ENCODE measurements at regions not wholly inside any gene's neighbourhood (a gene's known extent, or its start where the extent isn't known, plus 50 kb on each side); places are given as distances from the start of the nearest gene placed in this dataset.

DNA sequence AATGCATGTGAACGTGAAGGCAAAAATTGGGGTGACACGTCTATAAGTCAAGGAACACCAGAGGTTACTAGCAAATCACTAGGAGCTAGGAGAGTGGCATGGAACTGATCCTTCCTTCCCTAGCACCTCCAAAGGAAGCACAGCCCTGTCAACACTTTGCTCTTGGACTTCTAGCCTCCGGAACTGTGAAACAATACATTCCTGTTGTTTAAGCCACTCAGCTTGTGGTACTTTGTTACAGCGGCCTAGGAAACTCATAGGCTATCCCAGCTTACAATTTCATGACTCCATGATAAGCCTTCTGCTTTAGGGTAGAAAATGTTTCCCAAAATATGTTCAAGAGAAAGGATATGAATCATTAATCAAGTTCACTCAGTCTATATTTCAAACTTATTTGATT is 798.1 kb downstream of the DCDC2C start:
- Mint-ChIP-seq H3K9me3 (peaks cover 5 to 13% of the 10 kb centered on the region in 2 donors), H3K36me3 (no peaks in the 10 kb centered on the region), H3K27ac (no peak overlapping the region)
- ATAC-seq (no peak), DNase-seq (ENCODE audit: low spot score in 2 of 2) (no peak)

GRCh38 chr2:4502230-4502843 is 799.0 kb downstream of the DCDC2C start:
- no peak for ATAC-seq
- DNase-seq (ENCODE audit: low spot score in 2 of 2), result no peak
- Mint-ChIP-seq H3K36me3 (no peaks in the 10 kb centered on the region), H3K27ac (no peak overlapping the region), H3K9me3 (peaks cover 5 to 13% of the 10 kb centered on the region in 2 donors)

DNA sequence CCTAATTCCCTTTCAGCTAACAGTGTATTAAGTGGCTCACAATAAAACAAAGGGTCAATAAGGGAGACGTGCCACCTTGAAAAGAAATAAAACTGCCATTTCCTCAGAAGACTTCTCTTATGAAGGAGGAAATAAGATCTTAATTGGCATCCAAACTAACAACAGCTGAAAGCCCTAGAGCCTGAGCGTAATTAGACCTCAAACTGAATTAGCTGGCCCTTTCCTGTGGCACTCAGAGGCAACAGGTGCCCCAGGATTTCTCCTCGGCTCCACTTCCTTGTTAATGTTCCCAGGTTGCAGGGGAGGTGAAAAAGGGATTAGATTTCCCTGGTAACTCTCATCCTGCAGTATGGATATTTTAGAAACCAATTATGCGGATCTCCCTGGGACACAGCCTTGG is 804.3 kb downstream of the DCDC2C start:
- no peak for ATAC-seq
- peaks cover 28 to 34% of the 10 kb centered on the region in 2 donors for H3K9me3 Mint-ChIP-seq

GRCh38 chr2:4515871-4516761 is 812.7 kb downstream of the DCDC2C start:
- Mint-ChIP-seq H3K36me3 (no peaks in the 10 kb centered on the region), H3K9me3 (peaks cover 19 to 27% of the 10 kb centered on the region in 2 donors), H3K27ac (no peak overlapping the region)
- DNase-seq (ENCODE audit: low spot score in 2 of 2), result no peak
- no peak for ATAC-seq

More for the DNA sequence above, 804.3 kb downstream of the DCDC2C start:
- no peak for DNase-seq (ENCODE audit: low spot score in 2 of 2)
- Mint-ChIP-seq H3K27ac (no peak overlapping the region), H3K36me3 (no peaks in the 10 kb centered on the region)

DNA sequence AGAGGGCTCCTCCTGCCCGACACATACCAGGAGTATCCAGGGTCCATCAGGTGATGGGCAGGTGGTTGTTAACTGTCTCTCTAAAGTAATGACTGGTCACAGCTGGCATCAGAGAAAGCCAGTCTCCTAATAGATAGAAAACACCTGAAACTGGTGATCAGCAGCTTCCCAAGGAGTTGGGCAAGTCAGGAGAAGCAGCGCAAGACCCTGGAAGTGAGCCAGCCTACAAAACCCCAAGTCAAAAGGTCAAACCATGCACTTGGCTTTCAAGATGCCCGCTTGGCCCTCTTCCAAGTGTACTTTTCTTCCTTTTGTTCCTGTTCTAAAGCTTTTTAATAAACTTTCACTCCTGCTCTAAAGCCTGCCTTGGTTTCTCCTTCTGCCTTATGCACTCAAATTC is 815.2 kb downstream of the DCDC2C start:
- Mint-ChIP-seq H3K9me3 (peaks cover 17 to 23% of the 10 kb centered on the region in 2 donors), H3K27ac (no peak overlapping the region), H3K36me3 (no peaks in the 10 kb centered on the region)
- no peak for DNase-seq (ENCODE audit: low spot score in 2 of 2)
- no peak for ATAC-seq

GRCh38 chr2:4522498-4523421 is 819.4 kb downstream of the DCDC2C start:
- Mint-ChIP-seq H3K9me3 (peaks cover 10 to 15% of the 10 kb centered on the region in 2 donors), H3K36me3 (no peaks in the 10 kb centered on the region), H3K27ac (no peak overlapping the region)
- ATAC-seq, result no peak
- no peak for DNase-seq (ENCODE audit: low spot score in 2 of 2)

GRCh38 chr2:4527416-4527815 is 824.0 kb downstream of the DCDC2C start:
- H3K27ac Mint-ChIP-seq, result no peak overlapping the region
- ATAC-seq (no peak), DNase-seq (ENCODE audit: low spot score in 2 of 2) (no peak)
- H3K9me3 Mint-ChIP-seq, result peaks cover 11 to 17% of the 10 kb centered on the region in 2 donors
- no peaks in the 10 kb centered on the region for H3K36me3 Mint-ChIP-seq

DNA sequence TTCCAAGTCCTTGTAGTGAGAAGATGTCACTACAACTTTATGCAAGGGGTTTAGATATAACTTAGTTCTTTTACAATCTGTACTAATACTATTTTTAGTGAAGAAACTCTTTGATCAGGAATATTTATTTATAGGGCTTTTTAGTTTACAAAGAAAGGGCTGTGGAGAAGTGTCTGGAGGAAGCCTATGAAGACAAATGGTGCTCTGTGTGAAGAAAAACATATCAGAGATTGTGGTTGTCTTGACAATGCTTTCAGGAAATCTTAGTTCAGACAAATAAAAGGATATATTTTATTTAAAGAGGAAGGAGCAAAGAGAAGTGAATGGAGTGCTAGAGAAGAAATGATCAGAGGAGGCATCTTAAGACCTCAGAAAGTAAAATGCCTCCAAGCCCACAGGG is 824.9 kb downstream of the DCDC2C start:
- Mint-ChIP-seq H3K36me3 (no peaks in the 10 kb centered on the region), H3K27ac (no peak overlapping the region), H3K9me3 (peaks cover 10 to 11% of the 10 kb centered on the region in 2 donors)
- no peak for DNase-seq (ENCODE audit: low spot score in 2 of 2)
- ATAC-seq, result no peak

DNA sequence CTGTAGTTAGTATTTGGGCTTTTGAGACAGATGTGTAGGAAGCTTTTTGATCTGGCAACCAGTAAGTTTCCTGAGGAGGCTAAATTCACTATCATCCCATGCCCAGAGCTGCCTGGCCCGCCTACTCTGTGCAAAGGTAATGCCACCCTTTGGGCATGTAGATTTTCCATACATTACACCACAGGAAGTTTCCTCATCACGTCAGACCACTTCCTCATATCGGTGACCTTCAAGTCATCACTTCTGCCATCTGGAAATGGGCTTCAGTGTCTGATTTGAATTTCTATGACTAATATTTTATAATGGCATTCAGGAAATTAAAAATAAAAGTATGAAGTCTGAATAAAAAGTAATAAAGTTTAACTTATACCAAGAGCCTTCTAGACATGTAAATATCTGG is 825.4 kb downstream of the DCDC2C start:
- no peaks in the 10 kb centered on the region for H3K36me3 Mint-ChIP-seq
- no peak overlapping the region for H3K27ac Mint-ChIP-seq
- ATAC-seq, result no peak
- H3K9me3 Mint-ChIP-seq, result peaks cover 6 to 10% of the 10 kb centered on the region in 2 donors
- no peak for DNase-seq (ENCODE audit: low spot score in 2 of 2)

- ATAC-seq (no peak), DNase-seq (ENCODE audit: low spot score in 2 of 2) (no peak)
- H3K9me3 Mint-ChIP-seq, result peaks cover 5 to 10% of the 10 kb centered on the region in 2 donors
- H3K27ac Mint-ChIP-seq, result no peak overlapping the region
- H3K36me3 Mint-ChIP-seq, result no peaks in the 10 kb centered on the region
Measured at GRCh38 chr2:4529738-4530137, 826.4 kb downstream of the DCDC2C start.

DNA sequence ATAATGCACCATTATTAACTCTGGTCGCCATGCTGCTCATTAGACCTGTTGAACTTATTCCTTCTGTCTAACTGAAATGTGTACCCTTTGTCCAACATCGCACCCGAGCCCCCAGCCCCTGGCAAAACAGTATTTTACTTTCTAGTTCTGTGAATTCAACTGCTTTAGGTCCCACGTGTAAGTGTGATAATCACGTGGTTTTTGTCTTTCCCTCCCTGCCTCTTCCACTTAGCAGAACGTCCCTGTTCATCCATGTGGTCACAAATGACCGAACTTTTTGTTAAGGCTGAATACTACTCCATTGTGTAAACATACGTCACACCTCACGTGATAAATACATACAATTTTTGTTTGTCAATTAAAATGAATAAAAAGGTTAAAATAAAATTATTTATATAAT is 826.9 kb downstream of the DCDC2C start:
- ATAC-seq (no peak), DNase-seq (ENCODE audit: low spot score in 2 of 2) (no peak)
- Mint-ChIP-seq H3K36me3 (no peaks in the 10 kb centered on the region), H3K9me3 (peaks cover 5 to 10% of the 10 kb centered on the region in 2 donors), H3K27ac (no peak overlapping the region)

DNA sequence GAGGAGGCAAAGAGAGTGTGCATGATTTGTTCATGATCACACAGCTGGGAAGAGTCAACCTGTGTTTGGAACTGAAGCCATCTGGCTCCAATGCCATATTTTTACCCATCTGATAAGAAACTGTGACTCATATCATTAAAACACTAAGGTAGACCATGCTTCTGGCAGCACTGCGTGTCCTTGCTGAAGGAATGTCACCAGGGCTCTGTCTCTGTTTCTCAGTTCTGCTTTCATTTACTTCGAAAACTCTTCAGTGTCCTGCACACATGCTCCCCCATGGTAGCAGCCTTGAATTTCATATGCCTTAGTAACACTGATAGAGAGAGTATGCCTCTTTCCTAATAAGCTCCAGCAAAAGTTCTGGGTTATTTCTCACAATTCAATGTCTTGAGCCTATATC is 830.4 kb downstream of the DCDC2C start:
- Mint-ChIP-seq H3K27ac (no peak overlapping the region), H3K36me3 (no peaks in the 10 kb centered on the region), H3K9me3 (peaks cover 13 to 14% of the 10 kb centered on the region in 2 donors)
- DNase-seq (ENCODE audit: low spot score in 2 of 2) (no peak), ATAC-seq (no peak)

GRCh38 chr2:4539121-4539520 is 835.7 kb downstream of the DCDC2C start:
- peaks cover 14 to 20% of the 10 kb centered on the region in 2 donors for H3K9me3 Mint-ChIP-seq
- no peak for DNase-seq (ENCODE audit: low spot score in 2 of 2)

DNA sequence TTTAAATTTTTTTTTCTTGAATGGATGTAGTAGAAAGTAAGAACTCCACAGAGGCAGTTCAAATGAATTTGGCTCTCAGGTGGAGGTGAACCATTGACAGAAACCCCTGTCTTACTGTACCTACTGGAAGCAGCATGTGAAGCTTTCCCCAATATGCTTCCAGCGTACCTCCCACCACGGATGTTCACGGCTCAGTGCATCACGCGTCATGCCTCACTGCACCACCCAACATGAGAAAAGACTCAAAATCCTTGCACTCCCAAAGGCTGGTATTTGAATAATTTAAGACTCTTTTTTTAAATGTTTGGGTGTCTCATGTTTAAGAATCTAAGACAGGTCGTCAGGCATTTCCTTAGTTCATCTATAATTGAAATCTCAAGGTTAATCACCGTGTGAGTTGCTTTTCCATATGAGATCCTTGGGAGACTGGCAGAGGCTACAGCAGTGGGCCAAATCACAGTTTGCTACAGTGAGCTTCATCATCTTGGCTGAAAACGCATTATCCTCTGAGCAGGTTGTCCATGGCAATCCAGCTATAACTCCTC is 846.4 kb downstream of the DCDC2C start:
- peaks cover 0 to 5% of the 10 kb centered on the region in 2 donors for H3K36me3 Mint-ChIP-seq
- DNase-seq (ENCODE audit: low spot score in 2 of 2), result no peak
- H3K9me3 Mint-ChIP-seq, result peaks cover 4 to 14% of the 10 kb centered on the region in 2 donors
- no peak for ATAC-seq
- H3K27ac Mint-ChIP-seq, result no peak overlapping the region

More at GRCh38 chr2:4539121-4539520, 835.7 kb downstream of the DCDC2C start:
- no peaks in the 10 kb centered on the region for H3K36me3 Mint-ChIP-seq
- ATAC-seq, result no peak
- no peak overlapping the region for H3K27ac Mint-ChIP-seq

- Mint-ChIP-seq H3K27ac (no peak overlapping the region), H3K9me3 (peaks cover 4 to 14% of the 10 kb centered on the region in 2 donors), H3K36me3 (peaks cover 0 to 5% of the 10 kb centered on the region in 2 donors)
- no peak for DNase-seq (ENCODE audit: low spot score in 2 of 2)
- ATAC-seq, result no peak
Measured at GRCh38 chr2:4551691-4552474, 848.5 kb downstream of the DCDC2C start.

- DNase-seq (ENCODE audit: low spot score in 2 of 2) (no peak), ATAC-seq (no peak)
- Mint-ChIP-seq H3K36me3 (peaks cover 0 to 5% of the 10 kb centered on the region in 2 donors), H3K27ac (no peak overlapping the region), H3K9me3 (peaks cover 4 to 9% of the 10 kb centered on the region in 2 donors)
Measured at GRCh38 chr2:4553241-4553640, 849.9 kb downstream of the DCDC2C start.
